ENCODE measurements at regions not wholly inside any gene's neighbourhood (a gene's known extent, or its start where the extent isn't known, plus 50 kb on each side); places are given as distances from the start of the nearest gene placed in this dataset.
"Not testable (repeated sequence)": the region's sequence is repeated elsewhere in the genome, so short reads cannot be mapped to it uniquely, and the experiment has no call there.

DNA sequence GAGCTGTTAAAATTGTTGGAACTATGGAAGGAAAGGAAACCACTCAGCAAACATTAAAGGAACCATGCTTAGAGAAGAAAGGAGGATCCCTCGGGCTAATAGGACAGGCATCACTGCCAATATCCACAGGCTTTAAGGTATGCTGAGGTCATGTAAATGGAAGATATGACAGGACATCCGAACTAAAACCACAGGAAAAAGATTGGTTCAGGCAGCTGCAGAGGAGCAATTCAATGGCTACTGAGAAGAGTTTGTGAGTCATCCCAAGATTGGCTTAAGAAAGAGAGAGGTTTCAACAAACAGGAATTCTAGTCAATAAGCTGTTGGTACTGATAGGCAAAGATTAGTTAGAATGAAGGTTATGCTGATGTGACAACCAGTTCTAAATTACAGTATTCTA lies 106.4 kb upstream of the FAM241A start:
- no peak for DNase-seq
- intact Hi-C loops (cut with DNase I, micrococcal nuclease) = loop anchor here in 1 of 2 donors (10.0 kb wide), 1 partner anchor 394 kb away; no protein-coding TSS in a partner anchor
- Histone ChIP-seq H3K9me3 (no peaks in the 10 kb centered on the region), H3K4me3 (no peak overlapping the region), H3K36me3 (ENCODE audit: low read depth) (no peaks in the 10 kb centered on the region), H3K4me1 (ENCODE audit: low read depth) (no peaks in the 10 kb centered on the region)
- TF ChIP-seq, protein P1, sequence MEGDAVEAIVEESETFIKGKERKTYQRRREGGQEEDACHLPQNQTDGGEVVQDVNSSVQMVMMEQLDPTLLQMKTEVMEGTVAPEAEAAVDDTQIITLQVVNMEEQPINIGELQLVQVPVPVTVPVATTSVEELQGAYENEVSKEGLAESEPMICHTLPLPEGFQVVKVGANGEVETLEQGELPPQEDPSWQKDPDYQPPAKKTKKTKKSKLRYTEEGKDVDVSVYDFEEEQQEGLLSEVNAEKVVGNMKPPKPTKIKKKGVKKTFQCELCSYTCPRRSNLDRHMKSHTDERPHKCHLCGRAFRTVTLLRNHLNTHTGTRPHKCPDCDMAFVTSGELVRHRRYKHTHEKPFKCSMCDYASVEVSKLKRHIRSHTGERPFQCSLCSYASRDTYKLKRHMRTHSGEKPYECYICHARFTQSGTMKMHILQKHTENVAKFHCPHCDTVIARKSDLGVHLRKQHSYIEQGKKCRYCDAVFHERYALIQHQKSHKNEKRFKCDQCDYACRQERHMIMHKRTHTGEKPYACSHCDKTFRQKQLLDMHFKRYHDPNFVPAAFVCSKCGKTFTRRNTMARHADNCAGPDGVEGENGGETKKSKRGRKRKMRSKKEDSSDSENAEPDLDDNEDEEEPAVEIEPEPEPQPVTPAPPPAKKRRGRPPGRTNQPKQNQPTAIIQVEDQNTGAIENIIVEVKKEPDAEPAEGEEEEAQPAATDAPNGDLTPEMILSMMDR (IDR thresholded peaks at IDR 0.05) = no peak
- no peak for ATAC-seq

- ATAC-seq; H3K4me1 ChIP-seq (ENCODE audit: low read depth); intact Hi-C loops (cut with DNase I, micrococcal nuclease); H3K9me3 ChIP-seq; H3K36me3 ChIP-seq (ENCODE audit: low read depth); DNase-seq; H3K4me3 ChIP-seq: not testable (repeated sequence)
Observed at GRCh38 chr4:112049119-112049518, 96.1 kb upstream of the FAM241A start.

DNA sequence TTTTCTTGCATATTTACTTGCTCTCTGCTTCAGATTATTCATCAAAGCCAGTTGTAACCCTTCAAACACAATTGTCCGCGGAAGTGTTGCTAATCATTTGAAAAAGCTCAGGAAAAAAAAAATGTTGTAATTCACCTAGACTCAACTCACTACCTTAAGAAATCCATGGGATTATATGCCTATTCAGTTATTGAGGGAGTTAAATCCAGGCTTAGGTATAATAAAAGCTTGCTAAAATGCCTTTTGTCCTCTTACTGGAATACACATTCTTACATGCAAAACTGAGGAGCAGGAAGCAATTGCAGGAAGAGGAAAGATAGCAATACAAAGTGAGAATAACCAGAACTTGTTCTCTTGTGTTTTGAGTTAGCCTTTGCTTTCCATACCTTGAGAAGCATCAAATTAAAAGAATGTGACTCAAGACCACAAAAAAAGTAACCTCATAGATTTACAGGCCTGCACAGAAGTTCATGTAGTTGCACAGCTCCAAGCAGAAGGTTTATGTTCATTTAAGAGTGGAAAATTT lies 91.4 kb upstream of the FAM241A start:
- no peak for DNase-seq
- Histone ChIP-seq H3K4me1 (ENCODE audit: low read depth) (no peaks in the 10 kb centered on the region), H3K9me3 (no peaks in the 10 kb centered on the region), H3K36me3 (ENCODE audit: low read depth) (no peaks in the 10 kb centered on the region), H3K4me3 (no peak overlapping the region)
- intact Hi-C loops (cut with DNase I, micrococcal nuclease) = no loop called here
- no peak for ATAC-seq
- TF ChIP-seq, protein P1 (IDR thresholded peaks at IDR 0.05) = no peak

- no peaks in the 10 kb centered on the region for H3K36me3 ChIP-seq (ENCODE audit: low read depth)
- DNase-seq = no peak
- H3K4me3 ChIP-seq = no peak overlapping the region
- ATAC-seq = no peak
- H3K4me1 ChIP-seq (ENCODE audit: low read depth) = no peaks in the 10 kb centered on the region
- TF ChIP-seq, protein P1 (IDR thresholded peaks at IDR 0.05) = no peak
- intact Hi-C loops (cut with DNase I, micrococcal nuclease) = no loop called here
- H3K9me3 ChIP-seq = no peaks in the 10 kb centered on the region
Observed at GRCh38 chr4:112055100-112055499, 90.2 kb upstream of the FAM241A start.

- Histone ChIP-seq H3K36me3 (ENCODE audit: low read depth) (no peaks in the 10 kb centered on the region), H3K9me3 (no peaks in the 10 kb centered on the region), H3K4me1 (ENCODE audit: low read depth) (no peaks in the 10 kb centered on the region), H3K4me3 (no peak overlapping the region)
- ATAC-seq (no peak), DNase-seq (no peak)
- intact Hi-C loops (cut with DNase I, micrococcal nuclease) = no loop called here
- TF ChIP-seq, protein P1 (IDR thresholded peaks at IDR 0.05) = no peak
Observed at GRCh38 chr4:112057470-112057869, 87.8 kb upstream of the FAM241A start.

DNA sequence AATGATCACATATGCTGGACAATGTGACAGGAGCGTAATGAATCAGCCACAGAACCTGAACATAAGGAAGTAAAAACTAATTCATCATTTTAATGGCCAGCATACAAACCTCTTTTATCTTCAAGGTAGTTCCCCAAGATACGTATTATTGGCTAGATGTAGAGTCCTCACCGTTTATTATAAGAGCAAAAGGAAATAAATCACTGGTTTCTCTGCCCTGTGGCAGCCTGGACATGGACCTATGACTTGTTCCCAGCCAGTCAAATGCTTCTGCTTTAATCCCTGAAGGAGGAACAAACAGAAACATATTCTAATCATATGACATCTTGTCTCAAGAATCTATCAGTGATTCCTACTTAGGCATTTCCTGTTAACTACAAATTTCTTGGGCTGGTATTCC lies 86.8 kb upstream of the FAM241A start:
- Histone ChIP-seq H3K4me1 (ENCODE audit: low read depth) (no peaks in the 10 kb centered on the region), H3K4me3 (no peak overlapping the region), H3K9me3 (no peaks in the 10 kb centered on the region), H3K36me3 (ENCODE audit: low read depth) (no peaks in the 10 kb centered on the region)
- DNase-seq (no peak), ATAC-seq (no peak)
- TF ChIP-seq, protein P1 (IDR thresholded peaks at IDR 0.05) = no peak
- intact Hi-C loops (cut with DNase I, micrococcal nuclease) = no loop called here

All from mucosa of descending colon (tissue), 3 donors.